22Rv1 (cell line): ENCODE measurements at regions not wholly inside any gene's neighbourhood (a gene's known extent, or its start where the extent isn't known, plus 50 kb on each side); places are given as distances from the start of the nearest gene placed in this dataset.

ENCODE experiments used
- ZFX ChIP-seq: fragments of 450-650 bp; IDR thresholded peaks from 2 replicates; pipeline ENCODE4 v1.6.1; 2017; ENCODE audit warnings: antibody characterized with exemption, borderline replicate concordance
- TF ChIP-seq, protein P1 (sequence below): fragments of 450-650 bp; IDR thresholded peaks from 2 replicates; pipeline ENCODE4 v1.5.1; 2017; ENCODE audit warnings: mild to moderate bottlenecking

DNA sequence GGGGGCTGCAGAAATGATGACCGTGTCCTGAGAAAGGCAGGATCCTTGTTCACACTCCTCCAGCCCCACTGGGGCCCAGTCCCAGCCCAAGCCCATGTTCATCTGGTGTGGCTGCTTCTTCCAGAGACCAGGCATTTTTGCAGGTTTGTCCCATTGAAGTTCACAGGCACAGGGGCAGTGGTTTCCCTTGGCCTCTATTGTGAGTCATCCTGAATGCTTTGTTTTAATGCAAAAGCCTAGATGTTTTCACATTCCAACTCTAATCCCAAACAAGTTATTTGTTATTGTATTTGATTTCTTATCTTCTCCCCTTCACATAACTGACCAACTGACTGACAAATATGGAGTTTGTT, 426.4 kb upstream of the ID2 start:
- TF ChIP-seq, protein P1, sequence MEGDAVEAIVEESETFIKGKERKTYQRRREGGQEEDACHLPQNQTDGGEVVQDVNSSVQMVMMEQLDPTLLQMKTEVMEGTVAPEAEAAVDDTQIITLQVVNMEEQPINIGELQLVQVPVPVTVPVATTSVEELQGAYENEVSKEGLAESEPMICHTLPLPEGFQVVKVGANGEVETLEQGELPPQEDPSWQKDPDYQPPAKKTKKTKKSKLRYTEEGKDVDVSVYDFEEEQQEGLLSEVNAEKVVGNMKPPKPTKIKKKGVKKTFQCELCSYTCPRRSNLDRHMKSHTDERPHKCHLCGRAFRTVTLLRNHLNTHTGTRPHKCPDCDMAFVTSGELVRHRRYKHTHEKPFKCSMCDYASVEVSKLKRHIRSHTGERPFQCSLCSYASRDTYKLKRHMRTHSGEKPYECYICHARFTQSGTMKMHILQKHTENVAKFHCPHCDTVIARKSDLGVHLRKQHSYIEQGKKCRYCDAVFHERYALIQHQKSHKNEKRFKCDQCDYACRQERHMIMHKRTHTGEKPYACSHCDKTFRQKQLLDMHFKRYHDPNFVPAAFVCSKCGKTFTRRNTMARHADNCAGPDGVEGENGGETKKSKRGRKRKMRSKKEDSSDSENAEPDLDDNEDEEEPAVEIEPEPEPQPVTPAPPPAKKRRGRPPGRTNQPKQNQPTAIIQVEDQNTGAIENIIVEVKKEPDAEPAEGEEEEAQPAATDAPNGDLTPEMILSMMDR = no peak
- no peak for TF ChIP-seq ZFX
